SU-DHL-6 (cell line): ENCODE measurements at regions not wholly inside any gene's neighbourhood (a gene's known extent, or its start where the extent isn't known, plus 50 kb on each side); places are given as distances from the start of the nearest gene placed in this dataset.
"Not testable (repeated sequence)": the region's sequence is repeated elsewhere in the genome, so short reads cannot be mapped to it uniquely, and the experiment has no call there.

Experiments used
- H2AFZ ChIP-seq: fragments of 200-600 bp; sonication (generic); 2 replicates; pipeline ENCODE4 v1.6.1; 2014; ENCODE audit warnings: low read depth, mild to moderate bottlenecking, moderate library complexity, mixed read lengths, antibody characterized with exemption, low read length; ENCODE audit not compliant: severe bottlenecking
- H3F3A ChIP-seq: fragments of 200-600 bp; shearing (Covaris generic); 2 replicates; pipeline ENCODE4 v1.6.0; 2016; ENCODE audit warnings: antibody characterized with exemption, mild to moderate bottlenecking; ENCODE audit not compliant: insufficient read depth
- H3K27ac ChIP-seq: fragments of 200-600 bp; sonication (generic); 2 replicates; pipeline ENCODE4 v1.5.1; 2016; ENCODE audit warnings: low read depth, mild to moderate bottlenecking, low read length, moderate library complexity, mixed read lengths
- H3K27me3 ChIP-seq: fragments of 200-600 bp; sonication (generic), shearing (Covaris generic); 2 replicates; pipeline ENCODE4 v1.6.0; 2014; ENCODE audit warnings: mild to moderate bottlenecking, low read length
- H3K36me3 ChIP-seq: fragments of 200-600 bp; sonication (generic); 2 replicates; pipeline ENCODE4 v1.6.1; 2014; ENCODE audit warnings: mild to moderate bottlenecking, low read length, mixed read lengths
- H3K4me2 ChIP-seq: fragments of 300-600, 200-600 bp; shearing (Covaris generic), sonication (generic); 2 replicates; pipeline ENCODE4 v1.6.0; 2014; ENCODE audit warnings: low read length, low read depth, mild to moderate bottlenecking; ENCODE audit not compliant: poor library complexity, severe bottlenecking
- H3K4me3 ChIP-seq: fragments of 200-600 bp; sonication (generic); 2 replicates; pipeline ENCODE4 v1.5.1; 2014; ENCODE audit warnings: antibody characterized with exemption, low read length, mild to moderate bottlenecking, mixed read lengths; ENCODE audit not compliant: insufficient read depth, poor library complexity, severe bottlenecking
- H3K79me2 ChIP-seq: fragments of 200-600 bp; sonication (generic); 2 replicates; pipeline ENCODE4 v1.6.1; 2014; ENCODE audit warnings: mild to moderate bottlenecking, low read length, moderate library complexity; ENCODE audit not compliant: insufficient read depth
- H3K9ac ChIP-seq: fragments of 200-600 bp; sonication (generic); 2 replicates; pipeline ENCODE4 v1.7.0; 2014; ENCODE audit warnings: mild to moderate bottlenecking, low read length
- H3K9me2 ChIP-seq: fragments of 200-600 bp; sonication (generic); replicated peaks from 2 replicates; pipeline ENCODE4 v1.6.1; 2014; ENCODE audit warnings: low read length; ENCODE audit not compliant: insufficient read depth
- H3K9me3 ChIP-seq: fragments of 200-600 bp; sonication (generic); 2 replicates; pipeline ENCODE4 v1.6.1; 2014; ENCODE audit warnings: low read length, mixed read lengths; ENCODE audit not compliant: insufficient read depth
- H4K20me1 ChIP-seq: fragments of 200-600 bp; sonication (generic); 2 replicates; pipeline ENCODE4 v1.6.1; 2014; ENCODE audit warnings: low read depth, mild to moderate bottlenecking, antibody characterized with exemption, low read length, moderate library complexity, mixed read lengths
- EZH2phosphoT487 ChIP-seq: fragments of 200-600 bp; sonication (generic), shearing (Covaris generic); conservative IDR thresholded peaks from 2 replicates; pipeline ENCODE4 v1.6.1; 2018; ENCODE audit warnings: mild to moderate bottlenecking, antibody characterized with exemption, low read length, moderate library complexity, mixed read lengths
- TF ChIP-seq, protein P1 (sequence below): fragments of 200-600 bp; sonication (generic); IDR thresholded peaks from one replicate; pipeline ENCODE4 v1.5.1; 2017; ENCODE audit warnings: antibody characterized with exemption, mild to moderate bottlenecking, low read length, moderate library complexity; ENCODE audit not compliant: insufficient read depth, poor library complexity, severe bottlenecking

DNA sequence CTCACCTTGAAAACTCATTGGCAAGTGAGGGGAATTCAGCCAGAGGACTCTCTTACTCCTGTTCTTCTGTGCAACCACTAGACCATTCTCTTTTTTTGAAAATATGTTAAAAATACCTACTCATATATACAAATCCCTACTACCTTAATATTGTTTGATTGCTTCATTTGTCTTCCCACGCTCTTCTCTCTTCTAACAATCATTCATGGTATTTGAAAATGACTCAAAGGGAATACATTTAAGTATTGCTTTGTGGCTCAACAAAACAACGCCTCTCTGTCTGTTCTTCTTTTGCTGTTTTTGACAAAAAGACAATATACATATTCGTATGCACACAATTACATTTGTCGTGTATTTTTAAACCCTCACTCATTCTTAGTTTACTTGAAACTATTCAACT lies 589.4 kb downstream of the ANKRD50 start:
- Histone ChIP-seq H3K27ac (no peak overlapping the region), H3K9me2 (no peaks in the 10 kb centered on the region), H2AFZ (no peak overlapping the region), H3K9me3 (no peaks in the 10 kb centered on the region), H3K27me3 (no peaks in the 10 kb centered on the region), H3K79me2 (no peaks in the 10 kb centered on the region), H3K4me3 (no peak overlapping the region), H4K20me1 (no peaks in the 10 kb centered on the region), H3K4me2 (no peak overlapping the region), H3K9ac (no peak overlapping the region), H3K36me3 (no peaks in the 10 kb centered on the region), H3F3A (no peaks in the 10 kb centered on the region)
- TF ChIP-seq, protein P1, sequence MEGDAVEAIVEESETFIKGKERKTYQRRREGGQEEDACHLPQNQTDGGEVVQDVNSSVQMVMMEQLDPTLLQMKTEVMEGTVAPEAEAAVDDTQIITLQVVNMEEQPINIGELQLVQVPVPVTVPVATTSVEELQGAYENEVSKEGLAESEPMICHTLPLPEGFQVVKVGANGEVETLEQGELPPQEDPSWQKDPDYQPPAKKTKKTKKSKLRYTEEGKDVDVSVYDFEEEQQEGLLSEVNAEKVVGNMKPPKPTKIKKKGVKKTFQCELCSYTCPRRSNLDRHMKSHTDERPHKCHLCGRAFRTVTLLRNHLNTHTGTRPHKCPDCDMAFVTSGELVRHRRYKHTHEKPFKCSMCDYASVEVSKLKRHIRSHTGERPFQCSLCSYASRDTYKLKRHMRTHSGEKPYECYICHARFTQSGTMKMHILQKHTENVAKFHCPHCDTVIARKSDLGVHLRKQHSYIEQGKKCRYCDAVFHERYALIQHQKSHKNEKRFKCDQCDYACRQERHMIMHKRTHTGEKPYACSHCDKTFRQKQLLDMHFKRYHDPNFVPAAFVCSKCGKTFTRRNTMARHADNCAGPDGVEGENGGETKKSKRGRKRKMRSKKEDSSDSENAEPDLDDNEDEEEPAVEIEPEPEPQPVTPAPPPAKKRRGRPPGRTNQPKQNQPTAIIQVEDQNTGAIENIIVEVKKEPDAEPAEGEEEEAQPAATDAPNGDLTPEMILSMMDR, result no peak
- TF ChIP-seq EZH2phosphoT487, result no peak

GRCh38 chr4:124123721-124124120 lies 588.8 kb downstream of the ANKRD50 start:
- no peaks in the 10 kb centered on the region for H3K36me3 ChIP-seq
- no peak overlapping the region for H3K27ac ChIP-seq
- TF ChIP-seq, protein P1, result no peak
- no peak for TF ChIP-seq EZH2phosphoT487

DNA sequence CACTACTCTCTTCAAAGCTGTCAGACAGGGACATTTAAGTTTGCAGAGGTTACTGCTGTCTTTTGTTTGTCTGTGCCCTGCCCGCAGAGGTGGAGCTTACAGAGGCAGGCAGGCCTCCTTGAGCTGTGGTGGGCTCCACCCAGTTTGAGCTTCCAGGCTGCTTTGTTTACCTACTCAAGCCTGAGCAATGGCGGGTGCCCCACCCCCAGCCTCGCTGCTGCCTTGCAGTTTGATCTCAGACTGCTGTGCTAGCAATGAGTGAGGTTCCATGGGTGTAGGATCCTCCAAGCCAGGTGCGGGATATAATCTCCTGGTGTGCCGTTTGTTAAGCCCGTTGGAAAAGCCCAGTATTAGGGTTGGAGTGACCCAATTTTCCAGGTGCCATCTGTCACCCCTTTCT lies 581.2 kb downstream of the ANKRD50 start:
- not testable (repeated sequence) for H3K4me2 ChIP-seq, H4K20me1 ChIP-seq, H3K36me3 ChIP-seq, H3K9me2 ChIP-seq, H2AFZ ChIP-seq, H3K9ac ChIP-seq, H3K4me3 ChIP-seq, H3K79me2 ChIP-seq, H3K9me3 ChIP-seq, H3F3A ChIP-seq, H3K27ac ChIP-seq, H3K27me3 ChIP-seq

More at GRCh38 chr4:124123721-124124120, 588.8 kb downstream of the ANKRD50 start:
- Histone ChIP-seq H4K20me1 (no peaks in the 10 kb centered on the region), H3K79me2 (no peaks in the 10 kb centered on the region), H3F3A (no peaks in the 10 kb centered on the region), H3K9me2 (no peaks in the 10 kb centered on the region), H3K9ac (no peak overlapping the region), H2AFZ (no peak overlapping the region), H3K27me3 (no peaks in the 10 kb centered on the region), H3K4me3 (no peak overlapping the region), H3K9me3 (no peaks in the 10 kb centered on the region), H3K4me2 (no peak overlapping the region)

- Histone ChIP-seq H3K4me2 (no peak overlapping the region), H2AFZ (no peak overlapping the region), H3K79me2 (no peaks in the 10 kb centered on the region), H3K27ac (no peak overlapping the region), H3K9me2 (no peaks in the 10 kb centered on the region), H3K36me3 (no peaks in the 10 kb centered on the region), H3K4me3 (no peak overlapping the region), H3K27me3 (no peaks in the 10 kb centered on the region), H3K9me3 (no peaks in the 10 kb centered on the region), H3K9ac (no peak overlapping the region), H4K20me1 (no peaks in the 10 kb centered on the region), H3F3A (no peaks in the 10 kb centered on the region)
- no peak for TF ChIP-seq EZH2phosphoT487
These were observed 580.4 kb downstream of the ANKRD50 start for GRCh38 chr4:124132161-124132560.
